Stimulated activated CD4-positive, alpha-beta T cell treated with anti-CD3 and anti-CD28 coated beads, Interleukin-12 subunit alpha, Interleukin-12 subunit beta, amount 100 ng/mL, for 48 hours (primary cell): ENCODE measurements at regions not wholly inside any gene's neighbourhood (a gene's known extent, or its start where the extent isn't known, plus 50 kb on each side); places are given as distances from the start of the nearest gene placed in this dataset.

Source experiments
- DNase-seq, 3 donors: peaks; one replicate each; pipeline ENCODE4 v3.0.0-alpha.2; 2020; ENCODE audit warnings: low read depth in 2 of 3, low spot score in 1 of 3

DNA sequence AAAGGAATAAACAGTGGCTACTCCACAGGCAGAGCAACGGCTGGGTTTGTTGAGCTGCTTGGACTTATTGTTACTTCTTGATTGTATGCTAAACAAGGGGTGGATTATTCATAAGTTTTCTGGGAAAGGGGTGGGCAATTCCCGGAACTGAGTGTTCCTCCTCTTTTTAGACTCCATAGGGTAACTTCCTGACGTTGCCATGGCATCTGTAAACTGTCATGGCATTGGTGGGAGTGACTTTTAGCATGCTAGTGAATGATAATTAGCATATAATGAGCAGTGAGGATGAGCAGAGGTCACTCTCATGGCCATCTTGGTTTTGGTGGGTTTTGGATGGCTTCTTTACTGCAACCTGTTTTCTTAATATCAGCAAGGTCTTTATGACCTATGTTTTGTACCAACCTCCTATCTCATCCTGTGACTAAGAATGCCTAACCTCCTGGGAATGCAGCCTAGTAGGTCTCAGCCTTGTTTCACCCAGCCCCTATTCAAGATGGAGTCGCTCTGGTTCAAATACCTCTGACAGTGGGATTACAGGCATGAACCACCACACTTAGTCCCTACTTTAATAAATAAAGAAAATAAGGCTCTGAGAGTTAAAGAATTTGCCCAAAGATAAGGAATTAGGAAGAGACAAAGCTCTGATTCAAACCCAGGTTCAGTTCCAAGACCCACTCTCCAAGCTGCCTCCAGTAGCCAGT is 65.6 kb upstream of the CLMP start:
- DNase-seq: no peak

DNA sequence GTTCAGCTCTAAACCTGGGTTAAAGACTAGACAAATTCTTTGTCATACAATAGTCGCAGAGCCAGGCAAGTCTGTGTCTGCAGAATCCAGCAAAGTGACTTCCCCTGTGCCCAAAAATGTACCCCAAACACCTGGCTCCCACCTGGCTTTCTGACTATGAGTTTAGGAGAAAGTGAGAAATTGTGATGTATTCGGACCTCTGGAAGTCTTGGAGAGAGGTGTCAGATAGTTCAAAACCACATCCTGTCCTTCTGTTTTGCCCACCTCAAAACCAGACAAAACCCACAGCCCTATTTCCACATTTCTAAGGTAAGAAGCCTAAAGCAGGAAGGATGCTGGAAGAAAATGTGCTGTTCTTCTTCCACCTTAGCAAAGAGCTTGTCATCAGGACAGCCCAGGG is 63.8 kb upstream of the CLMP start:
- DNase-seq: no peak

DNA sequence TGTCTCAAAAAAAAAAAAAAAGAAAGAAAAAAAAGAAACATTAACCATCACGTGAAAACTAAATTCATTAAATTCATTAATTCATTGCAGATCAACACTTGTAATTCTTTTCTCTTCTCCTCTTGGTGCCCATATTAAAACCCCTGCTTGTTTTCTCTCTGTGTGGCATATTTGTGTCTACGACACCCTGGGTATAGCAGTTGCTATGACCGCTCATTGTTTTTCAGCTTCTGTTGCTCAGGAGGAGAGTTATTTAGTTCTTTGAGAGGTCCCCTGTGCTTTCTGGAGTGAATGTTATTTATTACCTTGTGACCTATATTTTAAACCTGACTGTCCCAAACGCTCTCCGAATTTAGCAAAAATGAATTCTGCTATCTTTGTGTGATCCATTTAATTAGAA is 62.3 kb upstream of the CLMP start:
- no peak for DNase-seq

DNA sequence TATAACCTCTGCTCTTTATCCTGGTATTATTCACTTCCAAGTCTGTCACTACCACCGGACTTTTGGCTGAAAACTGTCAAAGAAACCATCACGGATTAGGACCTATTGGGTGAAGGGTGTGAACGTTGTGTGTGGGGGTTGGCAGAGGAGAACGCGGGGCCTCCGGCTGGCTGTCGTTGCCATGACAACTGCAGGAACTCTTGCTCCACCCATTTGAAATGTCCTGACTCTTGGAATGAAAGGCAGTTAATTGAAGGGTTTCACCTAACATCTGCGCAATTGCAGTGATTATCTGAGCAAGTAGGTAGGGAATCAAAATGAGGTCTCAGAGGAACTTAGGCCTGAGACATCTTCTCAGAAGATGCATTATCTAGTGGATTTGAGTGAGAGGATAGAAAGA is 60.9 kb upstream of the CLMP start:
- DNase-seq: no peak

DNA sequence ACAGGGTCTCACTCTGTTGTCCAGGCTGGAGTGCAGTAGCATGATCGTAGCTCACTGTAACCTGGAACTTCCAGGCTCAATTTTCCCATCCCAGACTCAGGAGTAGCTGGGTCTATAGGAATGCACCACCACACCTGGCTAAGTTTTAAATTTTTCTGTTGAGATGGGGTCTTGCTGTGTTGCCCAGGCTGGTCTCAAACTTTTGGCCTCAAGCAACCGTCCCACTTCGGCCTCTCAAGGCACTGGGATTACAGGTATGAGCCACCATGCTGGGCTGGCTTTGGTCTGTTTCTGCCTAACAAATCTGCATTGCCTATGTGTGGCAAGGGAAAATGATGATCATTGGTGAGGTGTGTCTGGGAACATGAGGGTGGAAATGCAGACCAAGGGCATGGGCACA is 59.3 kb upstream of the CLMP start:
- no peak for DNase-seq

DNA sequence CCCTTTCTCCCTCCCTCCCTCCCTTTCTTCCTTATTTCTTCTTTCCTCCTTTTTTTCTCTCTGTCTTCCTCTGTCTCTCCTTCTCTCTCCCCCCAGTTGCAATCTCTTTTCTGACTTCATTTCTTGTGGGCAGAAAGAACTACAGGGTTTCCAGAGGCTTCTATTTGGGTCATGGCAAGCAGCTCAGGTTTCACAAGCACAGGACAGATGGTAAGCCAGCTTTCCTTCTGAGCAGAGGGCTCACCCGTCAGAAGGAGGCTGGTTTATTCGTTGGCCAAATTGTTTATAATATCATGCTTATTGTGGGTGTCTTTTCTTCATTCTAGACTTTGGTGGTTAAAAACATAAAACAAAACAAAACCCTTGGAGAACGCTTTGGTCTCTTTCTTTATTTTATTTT is 58.9 kb upstream of the CLMP start:
- no peak for DNase-seq

DNA sequence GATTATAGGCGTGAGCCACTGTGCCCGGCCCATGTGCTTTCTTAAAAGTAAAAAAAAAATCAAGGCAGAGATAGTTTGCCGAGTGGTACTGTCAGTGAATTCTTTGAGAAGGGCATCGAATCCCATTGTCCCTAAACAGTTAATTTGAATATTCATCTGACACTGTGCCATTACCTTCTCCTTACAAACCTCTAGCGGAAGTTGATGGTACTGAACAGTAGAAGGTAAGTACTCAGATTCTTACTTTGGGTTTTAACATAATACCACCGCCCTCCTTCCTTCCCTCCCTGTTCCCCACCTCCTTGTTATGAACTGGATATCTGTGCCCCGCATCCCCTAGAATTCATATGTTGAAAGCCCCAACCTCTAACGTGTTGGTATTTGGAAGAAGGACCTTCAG is 58.2 kb upstream of the CLMP start:
- no peak for DNase-seq

DNA sequence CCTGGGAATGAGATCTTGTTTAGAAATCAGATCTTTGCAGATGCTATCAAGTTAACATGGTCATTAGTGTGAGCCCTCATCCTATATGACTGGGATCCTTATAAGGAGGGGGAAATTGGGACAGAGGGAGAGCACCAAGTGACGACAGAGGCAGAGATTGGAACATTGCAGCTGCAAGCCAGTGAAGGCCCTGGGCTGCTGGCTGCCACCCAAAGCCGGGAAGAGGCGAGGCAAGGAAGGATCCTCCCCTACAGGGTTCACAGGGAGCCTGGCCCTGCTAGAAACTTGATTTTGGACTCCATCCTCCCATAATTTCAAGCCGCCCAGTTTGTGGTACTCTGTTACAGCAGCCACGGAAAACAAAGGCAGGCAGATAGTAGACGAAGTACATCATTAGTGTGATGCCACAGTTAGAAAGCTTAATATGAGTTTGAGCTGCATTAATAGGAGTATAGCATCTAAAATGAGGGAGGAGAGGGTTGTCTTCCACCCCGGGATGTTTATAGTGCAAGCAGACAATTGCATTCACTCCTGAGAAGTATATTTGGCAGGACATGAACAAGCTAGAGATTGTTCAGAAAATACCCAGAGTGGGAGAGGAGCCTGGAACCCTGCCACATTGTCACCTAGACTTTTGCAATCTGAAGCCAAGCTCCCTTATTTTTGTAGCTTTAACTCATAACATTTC is 56.8 kb upstream of the CLMP start:
- no peak for DNase-seq

DNA sequence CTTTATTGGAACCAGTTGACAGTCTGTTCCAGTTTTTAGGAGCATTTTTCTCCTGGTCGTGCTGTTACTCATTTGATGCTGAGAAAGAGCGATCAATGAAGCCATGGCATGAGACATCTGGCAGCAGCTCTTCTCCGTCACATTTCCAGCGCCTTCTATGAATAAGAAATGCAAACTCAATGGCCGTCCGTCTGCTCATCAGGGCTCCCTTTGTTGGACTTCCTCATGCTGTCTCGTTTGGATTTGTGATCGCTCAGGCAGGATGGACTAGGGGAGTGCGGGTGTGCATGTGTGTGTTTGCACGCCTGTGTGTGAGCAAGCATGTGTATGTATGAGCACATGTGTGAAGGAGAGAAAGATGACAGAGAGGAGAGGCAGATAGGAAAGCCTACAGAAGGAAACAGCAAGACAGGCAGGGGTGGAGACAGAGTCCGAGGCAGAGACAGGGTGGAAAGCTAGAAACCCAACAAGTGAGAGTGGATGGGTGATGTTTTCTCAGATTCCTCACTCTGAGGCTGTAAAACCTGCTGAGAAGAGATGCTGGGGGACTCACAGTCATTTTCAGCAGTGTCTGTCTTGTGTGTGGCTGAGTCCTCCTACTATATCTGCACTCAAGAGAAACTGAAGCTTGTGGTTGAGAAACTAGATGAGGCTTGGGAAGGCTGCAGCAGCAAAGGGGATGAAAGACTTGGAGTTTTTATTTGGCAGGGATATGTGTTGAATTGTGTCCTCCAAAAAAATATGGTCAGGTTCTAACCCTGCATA is 56.0 kb upstream of the CLMP start:
- DNase-seq: no peak

DNA sequence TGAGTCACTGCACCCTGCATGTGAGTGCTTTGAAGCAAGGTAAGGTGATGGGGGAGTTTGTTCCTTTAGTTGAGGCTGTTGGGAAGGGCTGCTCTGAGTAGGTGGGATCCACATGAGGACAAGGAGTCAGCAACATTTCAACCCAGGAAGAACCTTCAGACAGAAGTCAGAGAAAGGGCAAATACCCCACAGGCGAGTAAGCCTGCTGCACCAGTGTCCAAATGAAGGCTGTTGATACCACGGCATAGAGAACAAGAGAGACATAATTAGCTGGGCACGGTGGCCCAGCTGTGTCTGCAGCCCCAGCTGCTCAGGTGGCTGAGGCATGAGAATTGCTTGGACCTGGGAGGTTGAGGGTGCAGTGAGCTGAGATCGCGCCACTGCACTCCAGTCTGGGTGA is 54.3 kb upstream of the CLMP start:
- DNase-seq: no peak

DNA sequence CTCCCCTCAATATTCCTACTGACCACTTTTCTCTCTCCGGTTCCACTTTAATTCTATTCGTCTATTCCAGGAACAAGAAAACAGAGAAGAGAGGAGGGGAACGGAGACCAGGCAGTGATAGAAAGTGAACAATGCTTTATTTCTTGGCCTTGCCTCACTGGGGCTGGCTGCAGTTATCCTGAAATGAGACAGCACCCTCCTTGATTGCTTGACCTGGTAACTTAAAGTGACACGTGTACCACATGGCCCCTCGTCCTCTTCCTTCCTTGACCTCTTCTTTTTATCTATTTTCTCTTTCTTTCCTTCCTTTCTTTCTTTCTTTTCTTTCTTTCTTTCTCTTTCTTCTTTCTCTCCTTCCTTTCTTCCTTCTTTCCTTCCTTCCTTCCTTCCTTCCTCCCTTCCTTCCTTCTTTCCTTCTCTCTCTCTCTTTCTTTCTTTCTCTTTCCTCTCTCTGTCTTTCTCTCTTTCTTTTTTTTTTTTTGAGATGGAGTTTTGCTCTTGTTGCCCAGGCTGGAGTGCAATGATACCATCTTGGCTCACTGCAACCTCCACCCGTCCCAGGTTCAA is 52.8 kb upstream of the CLMP start:
- no peak for DNase-seq

DNA sequence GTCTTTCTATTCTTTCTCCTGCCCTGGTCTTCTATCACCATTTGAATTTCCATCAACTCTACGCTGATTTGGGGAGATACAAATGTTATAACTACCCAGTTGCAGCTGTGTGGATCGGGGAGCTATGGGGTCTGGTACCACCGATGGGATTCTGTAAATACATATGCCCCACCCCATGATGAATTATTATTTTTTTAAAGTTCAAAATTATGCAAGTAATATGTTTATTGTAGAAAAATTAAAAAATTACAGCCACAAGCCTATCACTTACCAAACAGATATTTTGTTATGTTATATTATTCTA is 52.4 kb upstream of the CLMP start:
- DNase-seq: no peak

DNA sequence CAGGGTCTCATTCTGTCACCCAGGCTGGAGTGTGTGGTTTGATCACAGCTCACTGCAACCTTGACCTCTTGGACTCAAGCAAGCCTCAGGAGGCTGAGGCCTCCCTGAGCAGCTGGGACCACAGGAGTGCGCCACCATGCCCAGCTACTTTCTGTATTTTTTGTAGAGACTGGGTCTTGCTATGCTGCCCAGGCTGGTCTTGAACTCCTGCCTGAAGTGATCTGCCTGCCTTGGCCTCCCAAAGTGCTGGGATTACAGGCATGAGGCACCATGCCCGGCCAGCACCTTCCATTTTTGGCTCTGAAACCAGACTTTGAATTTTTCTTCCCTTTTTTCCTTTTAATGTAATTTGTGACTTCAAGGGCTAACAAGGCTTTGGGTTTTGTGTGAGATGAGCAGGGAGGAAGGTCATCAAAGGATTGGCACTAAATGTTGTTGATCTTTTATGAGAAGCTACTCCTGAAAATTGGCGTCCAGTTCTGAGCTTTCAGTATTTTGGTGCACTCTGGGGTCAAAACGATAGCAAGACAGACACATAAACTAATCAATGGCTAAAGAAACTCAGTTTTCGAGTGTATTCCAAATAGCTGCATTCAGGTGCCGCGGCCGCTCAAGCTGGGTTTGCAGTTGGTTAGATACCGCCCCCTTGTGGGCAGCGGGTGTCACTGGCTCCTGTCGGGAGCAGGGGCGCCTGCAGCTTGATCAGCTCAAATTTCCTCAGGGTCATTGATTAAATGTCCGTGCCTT is 51.9 kb upstream of the CLMP start:
- peak; percentile 68 to 84 (median 74) for DNase-seq

DNA sequence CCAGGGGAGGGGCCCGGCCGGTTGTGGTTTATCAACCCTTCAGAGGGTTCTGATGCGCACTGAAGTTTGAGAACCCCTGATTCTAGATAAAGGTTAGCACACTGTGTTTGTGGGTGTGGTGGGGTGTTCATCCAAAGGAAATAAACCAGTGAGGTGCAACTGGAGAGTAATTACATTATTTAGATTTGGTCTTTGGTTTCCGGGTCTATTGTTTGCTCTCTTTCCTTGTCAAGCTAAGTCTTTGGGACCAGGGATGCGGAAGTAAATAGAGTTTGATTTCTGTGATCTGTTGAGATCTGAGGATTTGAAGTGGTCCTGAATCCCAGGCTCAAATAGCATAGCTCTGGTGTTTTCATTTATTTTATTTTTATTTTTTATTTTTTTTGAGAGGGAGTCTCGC is 50.5 kb upstream of the CLMP start:
- DNase-seq: no peak
